Fibroblast of lung (primary cell): ENCODE measurements at regions not wholly inside any gene's neighbourhood (a gene's known extent, or its start where the extent isn't known, plus 50 kb on each side); places are given as distances from the start of the nearest gene placed in this dataset.

Experiments
- DNase-seq, 2 donors: peaks; one replicate each; pipeline versions ENCODE4 v3.0.0 to v3.0.0-alpha.2; 2010; ENCODE audit warnings: low read depth in 2 of 2
- H2AFZ ChIP-seq: 2 replicates; pipeline ENCODE4 v1.5.1; 2012; ENCODE audit warnings: low read length, control low read depth, inconsistent platforms
- H3K27ac ChIP-seq: 2 replicates; pipeline ENCODE4 v1.5.1; 2011; ENCODE audit warnings: low read length, control low read depth; ENCODE audit not compliant: insufficient read depth
- H3K27me3 ChIP-seq: 2 replicates; pipeline ENCODE4 v1.5.1; 2011; ENCODE audit warnings: mild to moderate bottlenecking, low read length; ENCODE audit not compliant: control insufficient read depth, insufficient read depth
- H3K36me3 ChIP-seq: 2 replicates; pipeline ENCODE4 v1.5.1; 2011; ENCODE audit warnings: low read length; ENCODE audit not compliant: control insufficient read depth, insufficient read depth
- H3K4me1 ChIP-seq: 2 replicates; pipeline ENCODE4 v1.5.1; 2011; ENCODE audit warnings: low read length; ENCODE audit not compliant: control insufficient read depth, insufficient read depth; ENCODE audit errors: extremely low read depth
- H3K4me2 ChIP-seq: 2 replicates; pipeline ENCODE4 v1.5.1; 2011; ENCODE audit warnings: low read length, control low read depth; ENCODE audit not compliant: insufficient read depth; ENCODE audit errors: extremely low read depth
- H3K4me3 ChIP-seq, 4 experiments: fragments of 200-600 bp in 1 of 4; sonication (generic) in 1 of 4; replicated peaks in 1 of 4; 2 replicates each; pipeline ENCODE4 v1.5.1; 2011 to 2016; ENCODE audit warnings: low read length in 4 of 4, low read depth in 3 of 4, mild to moderate bottlenecking in 3 of 4, control low read depth in 2 of 4, inconsistent platforms in 1 of 4, mixed read lengths in 1 of 4; ENCODE audit not compliant: insufficient read depth in 1 of 4; ENCODE audit errors: control extremely low read depth in 1 of 4
- H3K79me2 ChIP-seq: 2 replicates; pipeline ENCODE4 v1.5.1; 2012; ENCODE audit warnings: mild to moderate bottlenecking, low read length, inconsistent platforms; ENCODE audit not compliant: control insufficient read depth, insufficient read depth
- H3K9ac ChIP-seq: 2 replicates; pipeline ENCODE4 v1.5.1; 2011; ENCODE audit warnings: mild to moderate bottlenecking, low read length, control low read depth; ENCODE audit not compliant: insufficient read depth
- H3K9me3 ChIP-seq: 2 replicates; pipeline ENCODE4 v1.5.1; 2012; ENCODE audit warnings: low read depth, low read length; ENCODE audit not compliant: control insufficient read depth, insufficient read depth
- H4K20me1 ChIP-seq: 2 replicates; pipeline ENCODE4 v1.5.1; 2011; ENCODE audit warnings: low read length; ENCODE audit not compliant: control insufficient read depth, insufficient read depth; ENCODE audit errors: extremely low read depth
- EZH2 ChIP-seq: IDR thresholded peaks from 2 replicates; pipeline ENCODE4 v1.5.1; 2012; ENCODE audit warnings: low read length, control low read depth, mild to moderate bottlenecking; ENCODE audit errors: missing control alignments
- TF ChIP-seq, protein P1 (sequence below), 2 donors: IDR thresholded peaks in 1 of 2; conservative IDR thresholded peaks in 1 of 2; 1 replicate in 1 of 2; 2 replicates in 1 of 2; pipeline ENCODE4 v1.5.1; 2011 to 2012; ENCODE audit warnings: low read length in 2 of 2, control low read depth in 1 of 2, inconsistent platforms in 1 of 2, low read depth in 1 of 2, mild to moderate bottlenecking in 1 of 2

GRCh38 chr1:218217040-218217439 lies 68.1 kb upstream of the RRP15 start:
- no peak overlapping the region for H2AFZ ChIP-seq
- no peak for DNase-seq
- no peaks in the 10 kb centered on the region for H3K79me2 ChIP-seq
- no peak overlapping the region for H3K4me2 ChIP-seq
- H3K9me3 ChIP-seq, result no peaks in the 10 kb centered on the region
- no peak for TF ChIP-seq EZH2
- TF ChIP-seq, protein P1, sequence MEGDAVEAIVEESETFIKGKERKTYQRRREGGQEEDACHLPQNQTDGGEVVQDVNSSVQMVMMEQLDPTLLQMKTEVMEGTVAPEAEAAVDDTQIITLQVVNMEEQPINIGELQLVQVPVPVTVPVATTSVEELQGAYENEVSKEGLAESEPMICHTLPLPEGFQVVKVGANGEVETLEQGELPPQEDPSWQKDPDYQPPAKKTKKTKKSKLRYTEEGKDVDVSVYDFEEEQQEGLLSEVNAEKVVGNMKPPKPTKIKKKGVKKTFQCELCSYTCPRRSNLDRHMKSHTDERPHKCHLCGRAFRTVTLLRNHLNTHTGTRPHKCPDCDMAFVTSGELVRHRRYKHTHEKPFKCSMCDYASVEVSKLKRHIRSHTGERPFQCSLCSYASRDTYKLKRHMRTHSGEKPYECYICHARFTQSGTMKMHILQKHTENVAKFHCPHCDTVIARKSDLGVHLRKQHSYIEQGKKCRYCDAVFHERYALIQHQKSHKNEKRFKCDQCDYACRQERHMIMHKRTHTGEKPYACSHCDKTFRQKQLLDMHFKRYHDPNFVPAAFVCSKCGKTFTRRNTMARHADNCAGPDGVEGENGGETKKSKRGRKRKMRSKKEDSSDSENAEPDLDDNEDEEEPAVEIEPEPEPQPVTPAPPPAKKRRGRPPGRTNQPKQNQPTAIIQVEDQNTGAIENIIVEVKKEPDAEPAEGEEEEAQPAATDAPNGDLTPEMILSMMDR (conservative IDR thresholded peaks at IDR 0.05 in 1 of 2, IDR thresholded peaks at IDR 0.05 in 1 of 2; ENCODE audit: low read depth in 1 of 2, low read length in 2 of 2), result no peak
- no peaks in the 10 kb centered on the region for H3K4me1 ChIP-seq
- no peak overlapping the region for H3K9ac ChIP-seq
- H3K36me3 ChIP-seq, result no peaks in the 10 kb centered on the region
- no peak overlapping the region for H3K4me3 ChIP-seq
- H3K27ac ChIP-seq, result no peak overlapping the region
- H3K27me3 ChIP-seq, result no peaks in the 10 kb centered on the region
- H4K20me1 ChIP-seq, result no peaks in the 10 kb centered on the region

DNA sequence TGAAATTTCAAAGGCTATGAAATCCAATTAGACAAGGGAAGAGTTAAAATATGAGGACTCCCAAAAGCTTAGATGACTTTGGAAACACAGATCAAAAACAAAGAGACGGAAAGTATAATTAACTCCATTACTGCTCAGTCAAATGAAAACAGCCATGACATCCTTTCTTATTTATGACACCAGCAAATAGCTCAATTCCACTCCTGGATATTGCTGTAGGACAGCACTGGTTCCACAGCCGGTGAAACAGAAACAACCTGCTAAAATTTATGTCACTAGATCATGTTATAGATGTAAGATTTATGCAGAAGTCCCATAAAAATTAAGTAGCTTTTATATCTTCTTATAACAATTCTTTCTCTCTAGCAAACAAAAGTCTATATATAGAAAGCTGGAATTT lies 65.6 kb upstream of the RRP15 start:
- no peaks in the 10 kb centered on the region for H3K4me1 ChIP-seq
- no peak overlapping the region for H3K27ac ChIP-seq
- TF ChIP-seq EZH2, result no peak
- TF ChIP-seq, protein P1 (conservative IDR thresholded peaks at IDR 0.05 in 1 of 2, IDR thresholded peaks at IDR 0.05 in 1 of 2; ENCODE audit: low read depth in 1 of 2, low read length in 2 of 2), result no peak

DNA sequence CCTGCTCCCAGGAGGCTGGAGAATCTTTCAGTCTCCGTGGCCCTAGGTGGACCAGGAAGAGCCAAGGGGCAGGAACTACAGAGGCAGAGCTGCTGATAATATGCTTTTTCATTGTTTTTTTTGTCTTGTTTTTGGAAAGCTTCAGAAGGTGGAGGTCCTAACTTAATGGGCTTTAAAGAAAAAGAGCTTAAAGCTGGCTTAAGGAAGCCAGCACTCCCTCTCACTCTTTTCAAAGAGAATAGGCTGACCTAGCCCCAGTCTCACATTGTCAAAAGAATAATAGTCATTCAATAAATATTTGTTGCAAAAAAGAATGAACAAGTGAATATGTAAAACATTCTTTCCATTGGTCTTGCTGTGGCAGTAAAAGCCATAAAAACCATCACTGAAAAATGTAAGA lies 61.0 kb upstream of the RRP15 start:
- Histone ChIP-seq H3K9me3 (no peaks in the 10 kb centered on the region), H4K20me1 (no peaks in the 10 kb centered on the region), H3K9ac (no peak overlapping the region), H3K4me2 (no peak overlapping the region), H3K27ac (no peak overlapping the region), H3K36me3 (no peaks in the 10 kb centered on the region), H3K79me2 (no peaks in the 10 kb centered on the region), H3K4me1 (no peaks in the 10 kb centered on the region), H3K4me3 (no peak overlapping the region), H3K27me3 (no peaks in the 10 kb centered on the region), H2AFZ (no peak overlapping the region)
- TF ChIP-seq EZH2, result no peak
- TF ChIP-seq, protein P1 (conservative IDR thresholded peaks at IDR 0.05 in 1 of 2, IDR thresholded peaks at IDR 0.05 in 1 of 2; ENCODE audit: low read depth in 1 of 2, low read length in 2 of 2), result no peak
- no peak for DNase-seq

More for the DNA sequence above, 65.6 kb upstream of the RRP15 start:
- H3K4me2 ChIP-seq, result no peak overlapping the region
- H3K9ac ChIP-seq, result no peak overlapping the region
- no peaks in the 10 kb centered on the region for H3K79me2 ChIP-seq
- H3K27me3 ChIP-seq, result no peaks in the 10 kb centered on the region
- no peaks in the 10 kb centered on the region for H3K36me3 ChIP-seq
- no peak for DNase-seq
- H4K20me1 ChIP-seq, result no peaks in the 10 kb centered on the region
- H3K9me3 ChIP-seq, result no peaks in the 10 kb centered on the region
- no peak overlapping the region for H3K4me3 ChIP-seq
- H2AFZ ChIP-seq, result no peak overlapping the region
